OCI-LY3 (cell line): ENCODE measurements at regions not wholly inside any gene's neighbourhood (a gene's known extent, or its start where the extent isn't known, plus 50 kb on each side); places are given as distances from the start of the nearest gene placed in this dataset.

Experiments
- H2AFZ ChIP-seq: fragments of 200-600, 300-600 bp; shearing (Covaris generic); 2 replicates; pipeline ENCODE4 v1.6.0; 2014; ENCODE audit warnings: antibody characterized with exemption, low read depth, low read length
- H3K27ac ChIP-seq: fragments of 200-600, 300-600 bp; sonication (generic); 2 replicates; pipeline ENCODE4 v1.5.1; 2014; ENCODE audit warnings: mild to moderate bottlenecking, low read length, moderate library complexity, mixed read lengths
- H3K27me3 ChIP-seq: fragments of 200-600, 300-600 bp; sonication (generic); 2 replicates; pipeline ENCODE4 v1.6.1; 2014; ENCODE audit warnings: low read depth, low read length, mixed read lengths
- H3K36me3 ChIP-seq: fragments of 200-600, 300-600 bp; sonication (generic); replicated peaks from 2 replicates; pipeline ENCODE3; 2014; ENCODE audit warnings: low read depth, low read length, mixed read lengths
- H3K4me1 ChIP-seq: fragments of 300-600, 200-600 bp; sonication (generic); 2 replicates; pipeline ENCODE4 v1.6.1; 2014; ENCODE audit warnings: low read length, mixed read lengths
- H3K4me2 ChIP-seq: fragments of 200-600, 300-600 bp; sonication (generic); 2 replicates; pipeline ENCODE4 v1.6.1; 2014; ENCODE audit warnings: low read length, mixed read lengths
- H3K4me3 ChIP-seq: fragments of 300-600, 200-600 bp; sonication (generic); 2 replicates; pipeline ENCODE4 v1.5.1; 2014; ENCODE audit warnings: antibody characterized with exemption, mild to moderate bottlenecking, low read length, moderate library complexity
- H3K79me2 ChIP-seq: fragments of 300-600, 200-600 bp; shearing (Covaris generic); 2 replicates; pipeline ENCODE4 v1.6.1; 2014; ENCODE audit warnings: mild to moderate bottlenecking, low read length, mixed read lengths
- H3K9ac ChIP-seq: fragments of 300-600, 200-600 bp; shearing (Covaris generic); 2 replicates; pipeline ENCODE4 v1.6.0; 2014; ENCODE audit warnings: mild to moderate bottlenecking, low read length, moderate library complexity
- H3K9me3 ChIP-seq: fragments of 200-600, 300-600 bp; shearing (Covaris generic); 2 replicates; pipeline ENCODE4 v1.6.1; 2014; ENCODE audit warnings: low read length, mixed read lengths; ENCODE audit not compliant: insufficient read depth
- H4K20me1 ChIP-seq: fragments of 200-600, 300-600 bp; sonication (generic); 2 replicates; pipeline ENCODE4 v1.6.1; 2016; ENCODE audit warnings: low read length, mixed read lengths; ENCODE audit not compliant: insufficient read depth
- EZH2phosphoT487 ChIP-seq: fragments of 200-600 bp; shearing (Covaris generic); IDR thresholded peaks from 2 replicates; pipeline ENCODE4 v1.6.1; 2018; ENCODE audit warnings: antibody characterized with exemption, mixed run types, low read depth
- TF ChIP-seq, protein P1 (sequence below): fragments of 200-600, 300-600 bp; sonication (generic); IDR thresholded peaks from 2 replicates; pipeline ENCODE4 v1.5.1; 2014; ENCODE audit warnings: antibody characterized with exemption, low read length, low read depth

DNA sequence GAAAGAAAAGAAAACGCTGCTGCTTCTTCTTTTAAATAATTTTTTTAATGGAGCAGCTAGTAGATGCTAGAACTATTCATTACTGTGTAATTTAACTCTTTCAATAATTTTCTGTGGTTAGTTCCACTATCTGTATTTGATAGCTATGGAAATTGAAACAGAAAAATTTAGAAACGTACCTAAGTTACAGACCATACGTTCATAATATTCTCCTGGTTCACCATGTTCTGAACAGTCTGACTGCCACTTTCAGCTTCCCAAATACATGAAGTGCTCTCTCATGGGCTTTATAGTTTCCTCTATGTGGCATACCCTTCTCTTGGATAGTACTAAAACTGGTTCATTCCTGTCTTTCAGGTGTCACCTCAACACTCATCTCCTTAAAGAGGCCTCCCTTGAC, 508.0 kb downstream of the MDFIC start:
- TF ChIP-seq, protein P1, sequence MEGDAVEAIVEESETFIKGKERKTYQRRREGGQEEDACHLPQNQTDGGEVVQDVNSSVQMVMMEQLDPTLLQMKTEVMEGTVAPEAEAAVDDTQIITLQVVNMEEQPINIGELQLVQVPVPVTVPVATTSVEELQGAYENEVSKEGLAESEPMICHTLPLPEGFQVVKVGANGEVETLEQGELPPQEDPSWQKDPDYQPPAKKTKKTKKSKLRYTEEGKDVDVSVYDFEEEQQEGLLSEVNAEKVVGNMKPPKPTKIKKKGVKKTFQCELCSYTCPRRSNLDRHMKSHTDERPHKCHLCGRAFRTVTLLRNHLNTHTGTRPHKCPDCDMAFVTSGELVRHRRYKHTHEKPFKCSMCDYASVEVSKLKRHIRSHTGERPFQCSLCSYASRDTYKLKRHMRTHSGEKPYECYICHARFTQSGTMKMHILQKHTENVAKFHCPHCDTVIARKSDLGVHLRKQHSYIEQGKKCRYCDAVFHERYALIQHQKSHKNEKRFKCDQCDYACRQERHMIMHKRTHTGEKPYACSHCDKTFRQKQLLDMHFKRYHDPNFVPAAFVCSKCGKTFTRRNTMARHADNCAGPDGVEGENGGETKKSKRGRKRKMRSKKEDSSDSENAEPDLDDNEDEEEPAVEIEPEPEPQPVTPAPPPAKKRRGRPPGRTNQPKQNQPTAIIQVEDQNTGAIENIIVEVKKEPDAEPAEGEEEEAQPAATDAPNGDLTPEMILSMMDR: no peak
- TF ChIP-seq EZH2phosphoT487: no peak
- Histone ChIP-seq H3K9me3 (no peaks in the 10 kb centered on the region), H3K79me2 (no peaks in the 10 kb centered on the region)

DNA sequence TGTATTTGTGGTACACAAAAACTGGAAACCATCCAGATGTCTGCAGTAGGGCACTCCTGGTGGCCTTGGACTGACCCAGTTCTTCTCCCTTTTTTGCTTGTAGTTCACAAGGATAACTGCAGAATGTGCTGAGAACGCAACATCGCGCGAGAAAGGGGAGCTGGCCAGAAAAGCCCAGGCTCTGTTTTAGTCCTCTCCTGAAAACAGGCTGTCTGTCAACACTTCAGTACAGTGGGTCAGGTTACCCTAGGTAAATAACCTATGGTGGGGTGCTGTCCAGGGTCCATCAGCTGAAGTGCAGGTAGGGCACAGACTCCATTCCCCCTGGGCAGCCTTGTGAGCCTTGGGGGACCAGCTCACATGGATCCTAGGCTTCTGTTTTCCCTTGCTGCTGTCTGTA, 495.8 kb downstream of the MDFIC start:
- H4K20me1 ChIP-seq: no peaks in the 10 kb centered on the region
- no peaks in the 10 kb centered on the region for H3K9me3 ChIP-seq
- no peak overlapping the region for H3K4me2 ChIP-seq
- no peak overlapping the region for H3K9ac ChIP-seq
- no peaks in the 10 kb centered on the region for H3K27me3 ChIP-seq
- H3K4me1 ChIP-seq: no peaks in the 10 kb centered on the region
- H3K79me2 ChIP-seq: no peaks in the 10 kb centered on the region
- no peaks in the 10 kb centered on the region for H3K36me3 ChIP-seq
- H2AFZ ChIP-seq: no peak overlapping the region
- no peak overlapping the region for H3K27ac ChIP-seq
- H3K4me3 ChIP-seq: no peak overlapping the region
- no peak for TF ChIP-seq EZH2phosphoT487
- TF ChIP-seq, protein P1: no peak

More for the DNA sequence above, 508.0 kb downstream of the MDFIC start:
- Histone ChIP-seq H3K4me1 (peaks cover 5% of the 10 kb centered on the region; the same call in 1 of the 2 replicates), H2AFZ (no peak overlapping the region), H3K4me3 (no peak overlapping the region), H4K20me1 (no peaks in the 10 kb centered on the region), H3K4me2 (no peak overlapping the region), H3K27me3 (no peaks in the 10 kb centered on the region), H3K36me3 (no peaks in the 10 kb centered on the region), H3K27ac (no peak overlapping the region), H3K9ac (no peak overlapping the region)

DNA sequence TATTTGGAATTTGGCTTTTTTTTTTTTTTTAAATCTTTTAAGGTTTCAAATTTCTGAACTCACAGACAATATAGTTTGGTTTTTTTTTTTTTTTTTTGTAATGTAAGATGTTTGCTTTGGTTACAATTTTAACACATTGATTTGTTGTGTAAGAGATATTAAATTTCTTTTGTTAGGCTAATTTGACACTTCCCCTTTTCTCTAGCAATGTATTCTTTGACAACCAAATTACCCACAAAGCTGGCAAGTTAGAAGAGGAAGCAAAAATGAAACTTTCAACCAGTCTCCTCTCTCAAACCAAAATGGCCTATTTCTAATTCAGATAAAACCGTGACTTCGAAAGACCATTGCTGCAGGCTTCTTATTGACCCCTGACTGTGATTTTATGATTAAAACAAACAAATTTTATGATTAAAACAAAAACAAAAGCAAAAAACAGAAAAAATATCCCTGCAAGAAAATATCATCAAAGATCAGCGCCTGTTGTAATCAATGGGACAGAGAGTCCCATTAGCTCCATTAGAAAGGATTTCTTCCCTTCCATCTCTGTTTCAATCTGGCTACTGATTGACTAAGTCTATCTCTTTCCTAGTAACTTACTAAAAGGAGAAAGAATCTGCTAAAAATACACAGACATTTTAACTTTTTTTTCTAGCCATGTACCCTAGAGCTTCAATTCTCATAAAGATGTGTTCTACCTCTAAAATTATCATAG, 489.2 kb downstream of the MDFIC start:
- no peaks in the 10 kb centered on the region for H3K9me3 ChIP-seq
- peak overlapping the region; percentile 86 for H2AFZ ChIP-seq
- H4K20me1 ChIP-seq: no peaks in the 10 kb centered on the region
- H3K36me3 ChIP-seq: peaks cover 5% of the 10 kb centered on the region
- H3K27ac ChIP-seq: no peak overlapping the region; the same call in 1 of the 2 replicates
- no peaks in the 10 kb centered on the region for H3K79me2 ChIP-seq
- H3K9ac ChIP-seq: peak overlapping the region; percentile 20; the same call in 1 of the 2 replicates
- H3K4me3 ChIP-seq: peak overlapping the region; percentile 41
- peaks cover 13% of the 10 kb centered on the region for H3K4me1 ChIP-seq
- H3K27me3 ChIP-seq: no peaks in the 10 kb centered on the region
- TF ChIP-seq, protein P1: no peak
- TF ChIP-seq EZH2phosphoT487: no peak
- peak overlapping the region; percentile 65 for H3K4me2 ChIP-seq

DNA sequence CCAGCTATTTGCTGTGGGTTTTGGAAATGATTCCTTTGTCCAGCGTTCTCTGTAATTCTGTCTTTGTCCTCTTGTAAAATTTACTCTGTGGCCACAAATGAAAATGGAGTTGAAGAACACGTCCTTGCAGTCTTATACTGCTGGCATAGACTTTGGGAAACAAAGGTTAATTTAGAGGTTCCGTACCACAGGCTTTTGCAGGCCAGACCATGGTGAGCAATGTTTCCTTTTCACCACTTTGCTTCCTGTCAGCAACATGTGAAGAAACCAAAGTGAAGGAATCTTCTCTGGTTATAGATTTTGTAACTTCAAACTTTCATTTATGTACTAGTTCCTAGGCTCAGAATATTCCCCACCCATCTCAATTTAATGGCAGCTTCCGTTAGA, 488.5 kb downstream of the MDFIC start:
- TF ChIP-seq, protein P1: no peak
- no peak for TF ChIP-seq EZH2phosphoT487
- Histone ChIP-seq H4K20me1 (no peaks in the 10 kb centered on the region), H3K4me2 (no peak overlapping the region), H3K9ac (no peak overlapping the region), H3K79me2 (no peaks in the 10 kb centered on the region), H3K27me3 (no peaks in the 10 kb centered on the region), H3K9me3 (no peaks in the 10 kb centered on the region), H2AFZ (no peak overlapping the region), H3K36me3 (peaks cover 5% of the 10 kb centered on the region), H3K27ac (no peak overlapping the region), H3K4me1 (peaks cover 13% of the 10 kb centered on the region), H3K4me3 (no peak overlapping the region)
